CD14-positive monocyte (primary cell): ENCODE measurements at regions not wholly inside any gene's neighbourhood (a gene's known extent, or its start where the extent isn't known, plus 50 kb on each side); places are given as distances from the start of the nearest gene placed in this dataset.
"Not testable (repeated sequence)": the region's sequence is repeated elsewhere in the genome, so short reads cannot be mapped to it uniquely, and the experiment has no call there.

Experiments used
- DNase-seq, 3 donors: peaks; one replicate each; pipeline ENCODE4 v3.0.0-alpha.2; 2011 to 2022
- H2AFZ ChIP-seq: 2 replicates; pipeline ENCODE4 v1.6.0; 2012; ENCODE audit warnings: mild to moderate bottlenecking, low read depth, low read length, inconsistent platforms; ENCODE audit not compliant: insufficient read depth, poor library complexity, severe bottlenecking
- H3K27ac ChIP-seq, 2 donors: 1 replicate in 1 of 2; 2 replicates in 1 of 2; pipeline ENCODE4 v1.5.1; 2012 to 2013; ENCODE audit warnings: low read length in 2 of 2, control low read depth in 1 of 2, inconsistent platforms in 1 of 2, low read depth in 1 of 2, mild to moderate bottlenecking in 1 of 2
- H3K27me3 ChIP-seq, 2 donors: one replicate each; pipeline versions ENCODE4 v1.6.0 to v1.6.1; 2011 to 2013; ENCODE audit warnings: low read length in 2 of 2; ENCODE audit not compliant: control insufficient read depth in 2 of 2, insufficient read depth in 2 of 2
- H3K36me3 ChIP-seq, 2 donors: replicated peaks in 1 of 2; 1 replicate in 1 of 2; 2 replicates in 1 of 2; pipeline versions ENCODE4 v1.5.1 to v1.6.1; 2012 to 2013; ENCODE audit warnings: low read length in 2 of 2, control low read depth in 1 of 2, inconsistent platforms in 1 of 2, mild to moderate bottlenecking in 1 of 2; ENCODE audit not compliant: insufficient read depth in 2 of 2, control insufficient read depth in 1 of 2
- H3K4me1 ChIP-seq, 2 donors: 1 replicate in 1 of 2; 2 replicates in 1 of 2; pipeline versions ENCODE4 v1.5.1 to v1.6.1; 2012 to 2013; ENCODE audit warnings: low read length in 2 of 2, control low read depth in 1 of 2, inconsistent platforms in 1 of 2, mild to moderate bottlenecking in 1 of 2, moderate library complexity in 1 of 2; ENCODE audit not compliant: insufficient read depth in 2 of 2, control insufficient read depth in 1 of 2
- H3K4me2 ChIP-seq: replicated peaks from 2 replicates; pipeline ENCODE3; 2012; ENCODE audit warnings: low read length, moderate library complexity, mild to moderate bottlenecking; ENCODE audit not compliant: poor library complexity, severe bottlenecking; ENCODE audit errors: extremely low read depth
- H3K4me3 ChIP-seq, 3 experiments: fragments of 200-600 bp in 1 of 3; sonication (generic) in 1 of 3; replicated peaks in 1 of 3; 1 replicate in 2 of 3; 2 replicates in 1 of 3; pipeline ENCODE4 v1.5.1; 2011 to 2013; ENCODE audit warnings: low read length in 3 of 3, mild to moderate bottlenecking in 3 of 3, control low read depth in 2 of 3, low read depth in 2 of 3, inconsistent platforms in 1 of 3, moderate library complexity in 1 of 3
- H3K79me2 ChIP-seq: 2 replicates; pipeline ENCODE4 v1.6.0; 2012; ENCODE audit warnings: mild to moderate bottlenecking, control low read depth, inconsistent platforms, low read length, moderate library complexity; ENCODE audit not compliant: insufficient read depth
- H3K9ac ChIP-seq: 2 replicates; pipeline ENCODE4 v1.6.0; 2017; ENCODE audit warnings: low read length, mild to moderate bottlenecking; ENCODE audit not compliant: insufficient read depth, poor library complexity, severe bottlenecking
- H3K9me3 ChIP-seq, 2 donors: replicated peaks in 1 of 2; 1 replicate in 1 of 2; 2 replicates in 1 of 2; pipeline versions ENCODE4 v1.5.1 to v1.6.1; 2012 to 2013; ENCODE audit warnings: low read length in 2 of 2, control low read depth in 1 of 2; ENCODE audit not compliant: control insufficient read depth in 1 of 2, insufficient read depth in 1 of 2
- H4K20me1 ChIP-seq: 2 replicates; pipeline ENCODE4 v1.6.0; 2012; ENCODE audit warnings: mild to moderate bottlenecking, low read length, control low read depth, moderate library complexity; ENCODE audit not compliant: insufficient read depth
- H3K27ac Mint-ChIP-seq, 7 donors: one replicate each; pipeline ENCODE4 v1.8.0; 2020; ENCODE audit warnings: mild to moderate bottlenecking in 7 of 7, mixed read lengths in 7 of 7, moderate library complexity in 6 of 7, inconsistent platforms in 2 of 7
- H3K27me3 Mint-ChIP-seq, 3 donors: one replicate each; pipeline ENCODE4 v1.8.0; 2021 to 2022; ENCODE audit warnings: low read depth in 3 of 3, mild to moderate bottlenecking in 3 of 3, mixed read lengths in 3 of 3, moderate library complexity in 3 of 3, inconsistent platforms in 1 of 3
- H3K36me3 Mint-ChIP-seq, 2 donors: one replicate each; pipeline ENCODE4 v1.8.0; 2020; ENCODE audit warnings: mixed read lengths in 2 of 2, inconsistent platforms in 1 of 2, mild to moderate bottlenecking in 1 of 2
- H3K4me1 Mint-ChIP-seq: one replicate; pipeline ENCODE4 v1.8.0; 2020; ENCODE audit warnings: mild to moderate bottlenecking, mixed read lengths
- H3K4me3 Mint-ChIP-seq, 2 donors: one replicate each; pipeline ENCODE4 v1.8.0; 2020; ENCODE audit warnings: mild to moderate bottlenecking in 2 of 2, mixed read lengths in 2 of 2, moderate library complexity in 1 of 2
- H3K9me3 Mint-ChIP-seq, 7 donors: one replicate each; pipeline ENCODE4 v1.8.0; 2020 to 2022; ENCODE audit warnings: mixed read lengths in 7 of 7, mild to moderate bottlenecking in 6 of 7, moderate library complexity in 6 of 7, inconsistent platforms in 2 of 7
- WGBS: methylation state at CpG from one replicate; pipeline ENCODE4 v1.1.5; 2013; ENCODE audit warnings: missing lambda C conversion rate; ENCODE audit not compliant: insufficient coverage; 5-methylcytosine and 5-hydroxymethylcytosine counted together
- intact Hi-C, 2 donors: fragments of 100-400 bp; cut with micrococcal nuclease; formaldehyde crosslinking; loops; one replicate each; pipeline versions ENCODE4 v1.15.0 to v1.15.1; 2023

GRCh38 chrX:144185197-144185596 is 301.3 kb downstream of the UBE2NL start:
- H3K4me3 ChIP-seq, H3K27me3 Mint-ChIP-seq, H4K20me1 ChIP-seq, H3K36me3 ChIP-seq, H3K9ac ChIP-seq, H3K79me2 ChIP-seq, H3K9me3 ChIP-seq, H3K4me1 ChIP-seq, intact Hi-C loops, H3K27ac Mint-ChIP-seq, H3K9me3 Mint-ChIP-seq, H3K4me3 Mint-ChIP-seq, H3K27me3 ChIP-seq, H3K27ac ChIP-seq, H3K4me2 ChIP-seq, H3K4me1 Mint-ChIP-seq, H3K36me3 Mint-ChIP-seq, H2AFZ ChIP-seq, DNase-seq: not testable (repeated sequence)

GRCh38 chrX:144188489-144188888 is 304.6 kb downstream of the UBE2NL start:
- H3K9me3 ChIP-seq, H3K27me3 Mint-ChIP-seq, H3K79me2 ChIP-seq, H3K4me2 ChIP-seq, H3K36me3 ChIP-seq, H4K20me1 ChIP-seq, H2AFZ ChIP-seq, H3K4me3 ChIP-seq, DNase-seq, H3K27ac ChIP-seq, H3K9me3 Mint-ChIP-seq, H3K27ac Mint-ChIP-seq, H3K4me1 Mint-ChIP-seq, H3K4me3 Mint-ChIP-seq, H3K9ac ChIP-seq, H3K36me3 Mint-ChIP-seq, intact Hi-C loops, H3K4me1 ChIP-seq, H3K27me3 ChIP-seq: not testable (repeated sequence)
- no CpG with 5 or more reads among the region's 4 CpGs for WGBS

DNA sequence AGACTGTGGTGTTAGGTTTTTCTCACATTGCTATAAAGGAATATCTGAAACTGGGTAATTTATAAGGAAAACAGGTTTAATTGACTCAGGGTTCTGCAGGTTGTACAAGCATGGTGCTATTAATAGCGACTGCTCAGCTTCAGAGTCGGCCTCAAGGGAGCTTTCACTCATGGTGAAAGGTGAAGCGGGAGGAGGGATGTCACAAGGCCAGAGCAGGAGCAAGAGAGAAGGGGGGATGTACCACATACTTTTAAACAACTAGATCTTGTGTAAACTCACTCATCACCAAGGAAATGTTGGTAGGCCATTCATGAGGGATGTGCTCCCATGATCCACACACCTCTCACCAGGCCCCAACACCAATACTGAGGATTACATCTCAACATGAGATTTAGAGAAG is 313.2 kb downstream of the UBE2NL start:
- intact Hi-C loops, H3K27ac ChIP-seq, H3K27me3 ChIP-seq, H3K36me3 Mint-ChIP-seq, H3K9me3 Mint-ChIP-seq, H4K20me1 ChIP-seq, H3K4me1 ChIP-seq, H3K79me2 ChIP-seq, H3K27ac Mint-ChIP-seq, H3K4me1 Mint-ChIP-seq, H3K36me3 ChIP-seq, DNase-seq, H3K4me2 ChIP-seq, H3K9me3 ChIP-seq, H3K27me3 Mint-ChIP-seq, H3K9ac ChIP-seq, H3K4me3 Mint-ChIP-seq, H3K4me3 ChIP-seq, H2AFZ ChIP-seq: not testable (repeated sequence)
- no CpG with 5 or more reads among the region's 3 CpGs for WGBS

DNA sequence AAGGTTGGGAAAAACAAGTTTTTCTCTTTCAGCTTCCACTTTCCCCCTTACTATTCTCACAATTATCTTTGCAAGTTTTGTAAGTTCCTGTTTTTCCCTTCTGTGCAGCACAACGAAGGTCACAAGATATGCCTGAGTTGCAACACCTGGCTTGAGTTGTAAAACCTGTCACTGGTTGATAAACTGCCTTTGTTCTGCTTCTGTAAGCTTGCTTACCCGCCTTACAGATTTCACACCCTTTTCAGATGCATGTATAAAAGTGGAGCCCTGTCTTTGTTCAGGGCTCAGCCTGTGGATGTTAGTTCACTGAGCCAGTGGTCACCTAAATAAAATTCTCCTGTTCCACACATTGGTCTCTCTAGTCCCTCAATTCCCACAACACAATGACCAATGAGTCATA is 318.9 kb downstream of the UBE2NL start:
- H3K9ac ChIP-seq, H3K27ac ChIP-seq, H3K4me2 ChIP-seq, H3K9me3 ChIP-seq, H3K9me3 Mint-ChIP-seq, H3K27ac Mint-ChIP-seq, intact Hi-C loops, H3K4me1 Mint-ChIP-seq, H3K27me3 Mint-ChIP-seq, H3K79me2 ChIP-seq, H3K4me1 ChIP-seq, H3K4me3 Mint-ChIP-seq, H4K20me1 ChIP-seq, DNase-seq, H3K4me3 ChIP-seq, H3K36me3 ChIP-seq, H3K27me3 ChIP-seq, H3K36me3 Mint-ChIP-seq, H2AFZ ChIP-seq: not testable (repeated sequence)
- WGBS = no CpG with 5 or more reads among the region's 2 CpGs
